IMR-90 (cell line): ENCODE measurements at regions not wholly inside any gene's neighbourhood (a gene's known extent, or its start where the extent isn't known, plus 50 kb on each side); places are given as distances from the start of the nearest gene placed in this dataset.

Experiments used
- BHLHE40 ChIP-seq: fragments of 150-350 bp; IDR thresholded peaks from 2 replicates; pipeline ENCODE4 v1.6.1; 2016; ENCODE audit warnings: mild to moderate bottlenecking, low read depth, low read length
- CEBPB ChIP-seq: IDR thresholded peaks from 2 replicates; pipeline ENCODE4 v1.6.1; 2012; ENCODE audit warnings: low read depth, low read length, improper control_type of control experiment
- MXI1 ChIP-seq: IDR thresholded peaks from 2 replicates; pipeline ENCODE4 v1.6.1; 2012; ENCODE audit warnings: low read depth, mild to moderate bottlenecking, low read length, moderate library complexity, borderline replicate concordance
- NFE2L2 ChIP-seq: fragments of 150-350 bp; IDR thresholded peaks from 2 replicates; pipeline ENCODE4 v1.6.1; 2016; ENCODE audit warnings: low read depth, mild to moderate bottlenecking, low read length
- POLR2A ChIP-seq: IDR thresholded peaks from 2 replicates; pipeline ENCODE4 v1.6.1; 2012; ENCODE audit warnings: mild to moderate bottlenecking, low read depth, low read length
- RAD21 ChIP-seq: IDR thresholded peaks from 2 replicates; pipeline ENCODE4 v1.6.1; 2012; ENCODE audit warnings: low read length, improper control_type of control experiment
- TF ChIP-seq, protein P1 (sequence below): conservative IDR thresholded peaks from 2 replicates; pipeline ENCODE4 v1.5.1; 2012; ENCODE audit warnings: mild to moderate bottlenecking, low read depth, low read length, improper control_type of control experiment

GRCh38 chr2:195498839-195499490 lies 158.1 kb upstream of the SLC39A10 start:
- TF ChIP-seq, protein P1, sequence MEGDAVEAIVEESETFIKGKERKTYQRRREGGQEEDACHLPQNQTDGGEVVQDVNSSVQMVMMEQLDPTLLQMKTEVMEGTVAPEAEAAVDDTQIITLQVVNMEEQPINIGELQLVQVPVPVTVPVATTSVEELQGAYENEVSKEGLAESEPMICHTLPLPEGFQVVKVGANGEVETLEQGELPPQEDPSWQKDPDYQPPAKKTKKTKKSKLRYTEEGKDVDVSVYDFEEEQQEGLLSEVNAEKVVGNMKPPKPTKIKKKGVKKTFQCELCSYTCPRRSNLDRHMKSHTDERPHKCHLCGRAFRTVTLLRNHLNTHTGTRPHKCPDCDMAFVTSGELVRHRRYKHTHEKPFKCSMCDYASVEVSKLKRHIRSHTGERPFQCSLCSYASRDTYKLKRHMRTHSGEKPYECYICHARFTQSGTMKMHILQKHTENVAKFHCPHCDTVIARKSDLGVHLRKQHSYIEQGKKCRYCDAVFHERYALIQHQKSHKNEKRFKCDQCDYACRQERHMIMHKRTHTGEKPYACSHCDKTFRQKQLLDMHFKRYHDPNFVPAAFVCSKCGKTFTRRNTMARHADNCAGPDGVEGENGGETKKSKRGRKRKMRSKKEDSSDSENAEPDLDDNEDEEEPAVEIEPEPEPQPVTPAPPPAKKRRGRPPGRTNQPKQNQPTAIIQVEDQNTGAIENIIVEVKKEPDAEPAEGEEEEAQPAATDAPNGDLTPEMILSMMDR, result no peak
- TF ChIP-seq MXI1 (no peak), POLR2A (no peak), NFE2L2 (no peak), CEBPB (no peak), BHLHE40 (no peak), RAD21 (no peak)
